GM20431 (cell line): ENCODE measurements at regions not wholly inside any gene's neighbourhood (a gene's known extent, or its start where the extent isn't known, plus 50 kb on each side); places are given as distances from the start of the nearest gene placed in this dataset.

ENCODE experiments used
- in situ Hi-C: fragments of 300-500 bp; cut with MseI, MboI; formaldehyde crosslinking; loops from one replicate; pipeline ENCODE4 v1.15.0; 2020; ENCODE audit warnings: low sequenced_read_pairs; ENCODE audit not compliant: unreplicated experiment

DNA sequence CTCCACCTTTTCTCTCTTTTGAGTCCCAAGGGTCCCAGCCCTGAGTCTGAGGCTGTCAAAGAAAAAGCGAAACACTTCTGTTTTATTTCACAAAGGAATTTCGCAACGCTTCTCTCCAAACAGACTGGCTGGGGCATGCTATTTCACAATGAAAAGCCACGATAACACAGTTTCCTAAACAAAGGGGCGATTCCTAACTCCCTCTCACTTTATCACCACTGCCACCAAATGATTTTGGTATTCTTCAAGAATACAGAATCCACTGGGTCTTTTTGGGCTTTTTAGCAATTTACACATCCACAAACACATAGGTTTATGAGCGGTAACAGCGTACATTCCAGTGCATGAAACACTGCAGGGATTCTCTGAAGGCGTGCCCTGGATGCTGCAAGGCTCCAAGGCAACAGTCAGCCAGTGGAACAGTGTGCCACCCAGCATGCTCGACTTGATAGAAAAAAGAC is 161.2 kb downstream of the DAD1 start:
- in situ Hi-C loops, result no loop called here

- in situ Hi-C loops, result no loop called here
Measured at GRCh38 chr14:22426711-22427110, 162.3 kb downstream of the DAD1 start.

DNA sequence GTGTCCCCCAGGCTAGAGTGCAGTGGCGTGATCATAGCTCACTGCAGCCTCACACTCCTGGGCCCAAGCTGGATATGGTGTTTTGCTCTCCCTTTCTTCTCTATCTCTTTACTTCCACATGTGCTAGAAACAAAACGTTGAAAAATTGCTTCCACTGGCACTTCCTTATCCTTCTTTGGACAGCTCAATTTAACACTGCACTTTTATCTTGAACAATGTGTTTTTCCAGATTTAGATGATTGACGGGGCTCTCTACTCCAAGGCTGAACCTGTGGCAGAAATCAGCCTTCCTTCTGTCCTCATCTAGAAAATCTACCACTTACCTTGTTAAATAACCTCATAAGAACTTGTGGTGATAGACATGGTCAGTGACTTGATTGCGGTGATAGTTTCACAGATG is 165.1 kb downstream of the DAD1 start:
- in situ Hi-C loops, result no loop called here

GRCh38 chr14:22422238-22422637 is 166.8 kb downstream of the DAD1 start:
- in situ Hi-C loops, result no loop called here

DNA sequence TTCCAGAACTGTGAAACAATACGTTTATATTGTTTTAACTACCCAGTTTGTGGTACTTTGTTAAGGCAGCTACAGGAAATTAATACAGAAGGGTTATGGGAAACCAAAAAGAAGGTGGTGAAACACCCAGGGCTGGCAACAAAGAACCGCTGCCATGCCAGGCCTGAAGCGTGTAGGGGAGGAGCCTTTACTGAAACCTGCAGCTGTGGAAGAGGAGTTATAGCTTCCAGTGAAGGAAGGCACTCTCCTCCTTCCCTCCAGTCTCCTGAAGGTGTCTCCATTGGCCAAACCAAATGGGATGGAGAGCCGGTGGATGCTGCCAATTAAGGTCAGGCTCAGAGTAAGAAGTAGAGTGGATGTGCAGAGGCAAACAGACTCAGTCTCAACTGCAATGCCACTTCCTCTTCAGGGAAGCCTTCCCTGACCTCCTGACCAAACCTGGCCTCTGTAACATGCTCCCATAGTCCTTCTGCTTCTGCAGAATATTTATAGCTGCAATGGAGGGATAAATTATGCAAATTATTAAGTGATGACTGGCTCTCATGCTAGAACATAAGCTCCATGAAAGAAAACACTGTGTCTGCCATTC is 168.3 kb downstream of the DAD1 start:
- in situ Hi-C loops, result no loop called here

DNA sequence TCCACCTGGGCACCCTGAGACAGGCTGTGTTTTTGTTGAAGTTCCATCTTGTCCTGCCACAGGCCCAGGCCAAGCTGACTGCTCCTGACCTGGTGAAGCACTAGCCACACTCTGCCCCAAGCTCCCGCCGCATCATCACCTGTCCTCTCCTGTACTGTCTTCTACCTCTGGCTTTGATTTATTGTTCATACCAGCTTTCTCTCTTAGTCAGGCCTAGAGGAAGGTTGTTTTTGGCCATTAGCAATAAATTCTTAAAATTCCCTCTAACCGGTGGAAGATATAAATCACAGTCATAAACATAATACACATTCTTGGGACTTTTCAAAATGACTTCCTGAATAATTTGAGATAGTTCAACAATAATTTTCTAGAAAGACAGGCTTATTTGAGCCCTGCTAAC is 169.4 kb downstream of the DAD1 start:
- in situ Hi-C loops, result no loop called here

DNA sequence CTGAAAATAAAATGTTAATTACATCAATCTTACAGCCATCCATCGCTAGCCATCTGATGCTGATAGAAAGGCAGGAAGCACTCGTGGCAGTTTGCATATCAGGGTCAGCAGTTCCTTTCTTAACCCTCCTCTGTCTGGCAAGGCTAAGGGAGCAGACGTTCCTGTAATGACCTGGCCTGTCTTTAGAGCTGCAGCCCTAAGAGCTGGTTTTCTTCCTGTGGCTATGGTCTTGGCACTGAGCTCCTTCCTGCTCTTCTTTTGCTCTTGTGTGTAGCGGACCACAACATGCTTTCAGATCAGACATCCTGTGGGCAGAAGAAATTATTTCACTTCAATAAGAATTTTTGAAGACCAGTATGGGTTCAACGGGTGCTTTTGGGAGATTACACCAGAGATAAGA is 170.4 kb downstream of the DAD1 start:
- in situ Hi-C loops, result no loop called here

GRCh38 chr14:22417914-22418313 is 171.1 kb downstream of the DAD1 start:
- in situ Hi-C loops, result no loop called here

DNA sequence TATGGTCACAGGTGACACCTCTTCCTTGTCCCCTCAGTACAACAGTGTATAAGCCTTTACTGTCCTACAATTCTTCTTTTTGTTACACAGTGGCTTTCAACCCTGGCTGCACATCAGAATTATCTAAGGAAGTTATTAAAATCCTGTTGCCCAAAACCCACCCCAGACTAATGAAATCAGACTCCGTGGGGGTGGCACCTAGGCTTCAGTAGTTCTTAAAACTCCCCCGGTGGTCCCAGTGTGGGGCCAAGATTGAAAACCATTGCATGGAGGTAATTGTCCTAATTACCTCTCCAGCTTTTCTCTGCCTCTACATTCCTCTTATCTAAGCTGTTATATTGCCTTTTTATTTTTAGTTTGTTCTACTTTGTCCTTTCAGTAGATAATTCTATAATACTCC is 172.8 kb downstream of the DAD1 start:
- in situ Hi-C loops, result no loop called here

GRCh38 chr14:22415605-22415959 is 173.4 kb downstream of the DAD1 start:
- in situ Hi-C loops, result no loop called here

DNA sequence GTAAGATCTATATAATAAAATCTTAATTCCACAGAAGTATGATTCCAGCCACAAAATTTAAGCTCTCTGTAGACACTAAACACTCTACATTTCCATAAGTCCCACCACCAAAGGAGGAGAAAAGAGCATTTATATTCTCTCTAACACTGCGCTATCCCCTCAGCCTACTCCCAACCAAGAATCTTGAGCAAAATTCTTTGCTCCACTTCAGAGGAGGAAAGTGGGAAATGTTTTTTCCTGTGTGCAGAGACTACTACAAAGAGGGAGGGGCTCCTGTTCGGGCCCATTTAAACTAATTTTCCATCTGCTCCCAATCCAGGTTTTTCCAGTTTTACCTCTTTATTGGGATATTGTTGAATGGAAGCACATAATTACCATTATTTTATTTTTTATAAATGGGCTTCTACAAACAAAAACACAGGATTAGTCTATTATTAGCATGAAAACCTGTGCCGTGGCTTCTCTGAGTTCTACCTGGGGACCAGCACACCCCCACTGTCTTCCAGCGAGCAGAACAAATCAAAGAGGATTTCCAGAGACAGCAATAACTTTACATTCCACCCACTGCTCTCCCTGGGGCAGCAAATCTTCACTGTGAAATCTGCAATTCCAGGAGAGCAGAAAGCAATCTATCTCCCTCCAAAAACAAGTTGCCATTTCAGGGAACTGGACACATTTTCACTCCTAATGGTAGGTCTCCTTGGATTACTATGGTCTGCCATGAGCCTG is 174.0 kb downstream of the DAD1 start:
- in situ Hi-C loops, result no loop called here

DNA sequence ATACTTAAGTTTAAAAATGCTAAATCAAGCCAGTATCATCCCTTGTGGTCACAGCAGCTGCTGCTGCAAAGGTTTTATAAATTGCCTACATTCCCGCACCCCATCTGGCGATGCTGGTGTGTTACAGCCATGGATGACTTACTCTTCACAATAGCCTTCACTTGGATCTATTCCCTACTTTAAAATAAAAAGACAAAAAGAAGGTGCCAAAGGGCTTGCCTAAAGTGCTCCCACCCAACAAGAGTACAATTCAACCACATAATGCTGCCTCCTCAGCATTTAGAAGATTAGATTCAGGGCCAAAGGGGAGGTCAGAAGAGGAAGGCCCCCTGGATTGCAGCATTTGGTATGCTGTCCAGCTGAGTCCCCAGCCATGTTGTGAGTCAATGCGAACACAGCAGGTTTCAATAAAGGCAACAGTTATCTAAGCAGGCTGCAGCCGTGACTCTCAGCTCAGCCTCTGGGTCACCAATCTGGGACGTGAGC is 176.1 kb downstream of the DAD1 start:
- in situ Hi-C loops, result no loop called here

GRCh38 chr14:22411398-22412055 is 177.5 kb downstream of the DAD1 start:
- in situ Hi-C loops, result no loop called here

DNA sequence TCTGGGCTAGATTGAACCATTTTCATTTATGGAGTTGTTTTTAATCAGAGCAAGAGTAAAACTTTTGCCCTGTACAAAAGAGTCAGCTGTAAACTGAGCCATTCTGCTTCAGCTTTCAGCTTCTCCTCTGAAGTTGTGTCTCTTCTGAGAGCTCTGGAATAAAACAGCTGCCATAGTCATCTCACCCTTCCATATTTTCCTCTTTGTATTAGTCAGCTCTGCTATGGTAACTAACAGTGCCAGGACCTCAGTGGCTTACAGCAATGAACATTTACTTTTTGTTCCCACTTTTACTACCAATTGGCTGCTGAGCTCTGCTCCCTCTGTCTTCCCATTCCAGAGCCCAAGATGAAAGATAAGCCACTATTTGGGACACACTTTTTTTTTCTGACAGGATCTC is 178.5 kb downstream of the DAD1 start:
- in situ Hi-C loops, result no loop called here

GRCh38 chr14:22409006-22409405 is 180.0 kb downstream of the DAD1 start:
- in situ Hi-C loops, result no loop called here

DNA sequence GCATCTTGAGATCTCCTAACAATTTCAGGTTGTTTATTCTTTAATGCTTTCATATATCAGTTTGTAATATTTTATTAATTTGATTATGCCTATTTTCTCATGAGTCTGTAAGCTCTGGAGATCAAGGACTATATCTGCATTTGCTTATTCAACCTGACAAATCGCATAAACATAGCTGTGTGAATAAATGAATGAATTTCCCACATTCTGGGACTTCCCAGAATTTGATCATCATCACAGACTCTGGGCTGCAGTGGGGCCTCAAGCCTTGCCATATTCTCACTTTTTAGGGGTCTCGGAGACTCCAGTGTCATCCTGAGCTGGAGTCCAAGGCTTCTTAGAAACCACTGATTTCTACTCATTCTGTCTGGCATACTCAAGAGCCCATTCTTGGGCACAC is 180.5 kb downstream of the DAD1 start:
- in situ Hi-C loops, result no loop called here

- in situ Hi-C loops, result no loop called here
Measured at GRCh38 chr14:22407033-22407432, 182.0 kb downstream of the DAD1 start.

DNA sequence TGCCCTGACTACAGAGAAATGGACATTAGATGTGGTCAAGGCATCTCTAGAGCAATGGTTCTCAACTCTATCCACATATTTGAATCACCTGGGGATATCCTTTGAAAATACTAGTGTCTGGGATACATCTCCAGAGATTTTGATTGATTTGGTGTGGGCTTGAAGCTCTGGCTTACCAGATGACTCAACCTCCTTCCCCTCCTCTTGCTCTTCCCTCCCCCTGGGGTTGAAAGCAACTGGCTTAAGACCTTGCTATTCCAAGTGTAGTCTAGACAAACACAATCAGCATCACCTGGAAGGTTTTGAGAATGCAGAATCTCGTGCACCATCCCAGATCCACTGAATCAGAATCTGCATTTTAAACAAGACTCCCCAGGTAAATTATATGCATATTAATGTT is 183.8 kb downstream of the DAD1 start:
- in situ Hi-C loops, result no loop called here

GRCh38 chr14:22403296-22403695 is 185.7 kb downstream of the DAD1 start:
- in situ Hi-C loops, result no loop called here

DNA sequence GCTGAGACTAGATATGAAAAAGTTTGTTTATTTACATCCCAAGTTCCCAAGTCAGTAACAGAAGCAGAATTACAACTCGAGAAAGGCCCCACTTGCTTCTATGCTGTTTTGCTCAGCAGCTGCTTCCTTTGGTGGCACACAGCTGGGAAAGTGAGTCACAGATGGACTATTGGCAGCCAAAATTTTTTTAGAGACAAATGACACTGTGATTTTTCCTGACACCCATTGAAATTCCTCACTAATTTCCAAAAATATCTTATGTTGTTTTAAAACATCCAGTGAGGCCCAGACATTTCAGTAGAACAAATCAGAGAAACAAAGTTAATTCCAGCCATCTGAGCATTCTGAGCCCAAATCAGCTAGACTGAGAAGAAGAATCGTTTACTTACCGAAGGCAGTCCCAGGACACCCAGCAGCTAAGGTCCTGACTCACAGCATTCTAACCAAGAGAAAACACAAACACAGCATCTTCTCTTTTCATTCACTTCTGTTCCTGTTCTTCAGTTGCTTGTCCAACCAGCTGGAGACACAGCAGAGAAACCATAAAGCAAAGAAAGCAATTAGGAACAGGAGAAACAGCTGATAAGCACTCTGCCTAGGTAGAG is 188.3 kb downstream of the DAD1 start:
- in situ Hi-C loops, result no loop called here

GRCh38 chr14:22399776-22400175 is 189.2 kb downstream of the DAD1 start:
- in situ Hi-C loops, result loop anchor here (10.0 to 25.0 kb wide), 3 partner anchors 65 to 438 kb away; partner anchors contain the start of genes MMP14 and MRPL52
